MM.1S (cell line): ENCODE measurements at regions not wholly inside any gene's neighbourhood (a gene's known extent, or its start where the extent isn't known, plus 50 kb on each side); places are given as distances from the start of the nearest gene placed in this dataset.
"Not testable (repeated sequence)": the region's sequence is repeated elsewhere in the genome, so short reads cannot be mapped to it uniquely, and the experiment has no call there.

Source experiments
- DNase-seq: peaks from one replicate; pipeline ENCODE4 v3.0.0-alpha.2; 2015
- H2AFZ ChIP-seq: fragments of 300-600 bp; sonication (generic); 2 replicates; pipeline ENCODE4 v1.6.0; 2016; ENCODE audit warnings: antibody characterized with exemption, low read length
- H3F3A ChIP-seq: fragments of 300-600 bp; sonication (generic); 2 replicates; pipeline ENCODE4 v1.6.1; 2016; ENCODE audit warnings: mild to moderate bottlenecking, antibody characterized with exemption, low read length, moderate library complexity, mixed read lengths; ENCODE audit not compliant: insufficient read depth
- H3K27ac ChIP-seq: fragments of 300-600 bp; sonication (generic); 2 replicates; pipeline ENCODE4 v1.5.1; 2016; ENCODE audit warnings: mild to moderate bottlenecking, low read length
- H3K27me3 ChIP-seq: fragments of 300-600 bp; sonication (generic); replicated peaks from 2 replicates; pipeline ENCODE4 v1.6.0; 2016; ENCODE audit warnings: low read length; ENCODE audit not compliant: insufficient read depth
- H3K36me3 ChIP-seq: fragments of 300-600 bp; sonication (generic); replicated peaks from 2 replicates; pipeline ENCODE4 v1.6.1; 2016; ENCODE audit warnings: mild to moderate bottlenecking, low read length, mixed read lengths; ENCODE audit not compliant: insufficient read depth
- H3K4me1 ChIP-seq: fragments of 300-600 bp; sonication (generic); 2 replicates; pipeline ENCODE4 v1.6.1; 2016; ENCODE audit warnings: low read length, mixed read lengths
- H3K4me2 ChIP-seq: fragments of 300-600 bp; sonication (generic); 2 replicates; pipeline ENCODE4 v1.6.0; 2016; ENCODE audit warnings: low read depth, low read length
- H3K4me3 ChIP-seq: fragments of 300-600 bp; sonication (generic); 2 replicates; pipeline ENCODE4 v1.5.1; 2016; ENCODE audit warnings: low read length, mixed read lengths
- H3K79me2 ChIP-seq: fragments of 300-600 bp; sonication (generic); 2 replicates; pipeline ENCODE4 v1.6.1; 2016; ENCODE audit warnings: mixed run types, low read length, mixed read lengths
- H3K9ac ChIP-seq: fragments of 300-600 bp; sonication (generic); 2 replicates; pipeline ENCODE4 v1.6.1; 2016; ENCODE audit warnings: low read length, mixed read lengths
- H3K9me2 ChIP-seq: fragments of 300-600 bp; sonication (generic); replicated peaks from 2 replicates; pipeline ENCODE4 v1.6.1; 2016; ENCODE audit warnings: mild to moderate bottlenecking, low read length, mixed read lengths; ENCODE audit not compliant: insufficient read depth
- H3K9me3 ChIP-seq: fragments of 300-600 bp; sonication (generic); replicated peaks from 2 replicates; pipeline ENCODE4 v1.6.1; 2016; ENCODE audit warnings: mild to moderate bottlenecking, low read length, mixed read lengths; ENCODE audit not compliant: insufficient read depth
- H4K20me1 ChIP-seq: fragments of 300-600 bp; sonication (generic); 2 replicates; pipeline ENCODE4 v1.6.1; 2016; ENCODE audit warnings: mild to moderate bottlenecking, low read length, moderate library complexity, mixed read lengths; ENCODE audit not compliant: insufficient read depth
- EZH2 ChIP-seq: fragments of 300-600 bp; sonication (generic); optimal IDR thresholded peaks from 2 replicates; pipeline ENCODE3; 2017; ENCODE audit warnings: low read depth, mild to moderate bottlenecking, antibody characterized with exemption, low read length, mixed read lengths
- EZH2phosphoT487 ChIP-seq: fragments of 300-600 bp; sonication (generic); IDR thresholded peaks from 2 replicates; pipeline ENCODE4 v1.6.1; 2018; ENCODE audit warnings: antibody characterized with exemption, low read length
- TF ChIP-seq, protein P1 (sequence below): fragments of 300-600 bp; sonication (generic); IDR thresholded peaks from 2 replicates; pipeline ENCODE4 v1.5.1; 2016; ENCODE audit warnings: antibody characterized with exemption, low read length, mixed read lengths

DNA sequence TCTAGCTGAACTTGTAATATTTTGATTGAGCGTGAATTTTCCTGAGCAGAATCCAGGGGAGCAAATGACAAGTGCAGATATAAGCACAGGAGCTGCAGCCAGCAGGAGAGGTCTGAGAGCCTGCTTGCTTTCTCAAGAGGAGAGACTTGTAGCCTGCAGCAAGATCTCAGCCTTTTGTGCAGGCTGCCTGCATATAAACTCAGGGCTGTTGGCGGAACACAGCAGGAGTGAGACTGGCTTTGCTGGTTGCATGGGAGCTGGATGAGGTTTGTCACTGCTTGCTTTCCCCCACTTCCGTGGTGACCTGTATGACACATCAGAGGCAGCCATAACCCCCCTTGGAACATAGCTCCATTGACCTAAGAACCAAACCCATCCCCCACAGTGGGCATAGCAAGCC is 725.4 kb upstream of the RGS18 start:
- Histone ChIP-seq H3K9ac (no peak overlapping the region), H3K27me3 (no peaks in the 10 kb centered on the region), H4K20me1 (no peaks in the 10 kb centered on the region), H3K9me2 (no peaks in the 10 kb centered on the region), H3K4me1 (no peaks in the 10 kb centered on the region), H3K36me3 (no peaks in the 10 kb centered on the region), H3F3A (no peaks in the 10 kb centered on the region), H3K9me3 (no peaks in the 10 kb centered on the region), H2AFZ (no peak overlapping the region), H3K4me3 (no peak overlapping the region), H3K79me2 (no peaks in the 10 kb centered on the region), H3K4me2 (no peak overlapping the region), H3K27ac (no peak overlapping the region)
- no peak for TF ChIP-seq EZH2phosphoT487
- TF ChIP-seq, protein P1, sequence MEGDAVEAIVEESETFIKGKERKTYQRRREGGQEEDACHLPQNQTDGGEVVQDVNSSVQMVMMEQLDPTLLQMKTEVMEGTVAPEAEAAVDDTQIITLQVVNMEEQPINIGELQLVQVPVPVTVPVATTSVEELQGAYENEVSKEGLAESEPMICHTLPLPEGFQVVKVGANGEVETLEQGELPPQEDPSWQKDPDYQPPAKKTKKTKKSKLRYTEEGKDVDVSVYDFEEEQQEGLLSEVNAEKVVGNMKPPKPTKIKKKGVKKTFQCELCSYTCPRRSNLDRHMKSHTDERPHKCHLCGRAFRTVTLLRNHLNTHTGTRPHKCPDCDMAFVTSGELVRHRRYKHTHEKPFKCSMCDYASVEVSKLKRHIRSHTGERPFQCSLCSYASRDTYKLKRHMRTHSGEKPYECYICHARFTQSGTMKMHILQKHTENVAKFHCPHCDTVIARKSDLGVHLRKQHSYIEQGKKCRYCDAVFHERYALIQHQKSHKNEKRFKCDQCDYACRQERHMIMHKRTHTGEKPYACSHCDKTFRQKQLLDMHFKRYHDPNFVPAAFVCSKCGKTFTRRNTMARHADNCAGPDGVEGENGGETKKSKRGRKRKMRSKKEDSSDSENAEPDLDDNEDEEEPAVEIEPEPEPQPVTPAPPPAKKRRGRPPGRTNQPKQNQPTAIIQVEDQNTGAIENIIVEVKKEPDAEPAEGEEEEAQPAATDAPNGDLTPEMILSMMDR, result no peak
- no peak for DNase-seq

DNA sequence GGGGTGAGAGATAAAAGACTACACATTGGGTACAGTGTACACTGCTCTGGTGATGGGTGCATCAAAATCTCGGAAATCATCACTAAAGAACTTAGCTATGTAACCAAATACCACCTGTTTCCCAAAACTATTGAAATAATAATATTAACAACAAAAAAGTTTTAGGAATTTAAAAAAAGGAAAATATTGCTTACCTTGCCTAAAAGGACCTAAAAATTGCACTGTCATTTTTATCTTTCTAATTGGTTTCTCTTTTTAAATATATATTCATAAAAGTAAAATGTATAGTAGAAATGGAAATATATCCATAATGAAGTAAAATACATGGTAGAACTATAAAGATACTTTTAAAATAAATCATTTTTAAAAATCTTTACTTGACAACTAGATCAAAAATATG is 719.3 kb upstream of the RGS18 start:
- no peaks in the 10 kb centered on the region for H4K20me1 ChIP-seq
- no peaks in the 10 kb centered on the region for H3K79me2 ChIP-seq
- no peaks in the 10 kb centered on the region for H3K27me3 ChIP-seq
- H3K9ac ChIP-seq, result no peak overlapping the region
- no peaks in the 10 kb centered on the region for H3K9me2 ChIP-seq
- H3K27ac ChIP-seq, result no peak overlapping the region
- no peak overlapping the region for H3K4me2 ChIP-seq
- DNase-seq, result no peak
- H2AFZ ChIP-seq, result no peak overlapping the region
- H3K4me1 ChIP-seq, result no peaks in the 10 kb centered on the region
- no peak overlapping the region for H3K4me3 ChIP-seq
- no peak for TF ChIP-seq EZH2
- no peak for TF ChIP-seq EZH2phosphoT487
- TF ChIP-seq, protein P1, result no peak
- no peaks in the 10 kb centered on the region for H3K36me3 ChIP-seq
- H3F3A ChIP-seq, result no peaks in the 10 kb centered on the region
- no peaks in the 10 kb centered on the region for H3K9me3 ChIP-seq

DNA sequence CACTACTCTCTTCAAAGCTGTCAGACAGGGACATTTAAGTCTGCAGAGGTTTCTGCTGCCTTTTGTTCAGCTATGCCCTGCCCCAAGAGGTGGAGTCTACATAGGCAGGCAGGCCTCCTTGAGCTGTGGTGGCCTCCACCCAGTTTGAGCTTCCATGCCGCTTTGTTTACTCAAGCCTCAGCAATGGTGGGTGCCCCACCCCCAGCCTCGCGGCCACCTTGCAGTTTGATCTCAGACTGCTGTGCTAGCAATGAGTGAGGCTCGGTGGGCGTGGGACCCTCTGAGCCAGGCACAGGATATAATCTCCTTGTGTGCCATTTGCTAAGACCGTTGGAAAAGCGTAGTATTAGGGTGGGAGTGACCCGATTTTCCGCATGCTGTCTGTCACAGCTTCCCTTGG is 710.0 kb upstream of the RGS18 start:
- not testable (repeated sequence) for H3K4me1 ChIP-seq, H3K9me3 ChIP-seq, DNase-seq, H3K27ac ChIP-seq, H3K4me2 ChIP-seq, H4K20me1 ChIP-seq, H3K36me3 ChIP-seq, H3K79me2 ChIP-seq, H3F3A ChIP-seq, H3K27me3 ChIP-seq, H3K9ac ChIP-seq, H3K9me2 ChIP-seq, H2AFZ ChIP-seq, H3K4me3 ChIP-seq

DNA sequence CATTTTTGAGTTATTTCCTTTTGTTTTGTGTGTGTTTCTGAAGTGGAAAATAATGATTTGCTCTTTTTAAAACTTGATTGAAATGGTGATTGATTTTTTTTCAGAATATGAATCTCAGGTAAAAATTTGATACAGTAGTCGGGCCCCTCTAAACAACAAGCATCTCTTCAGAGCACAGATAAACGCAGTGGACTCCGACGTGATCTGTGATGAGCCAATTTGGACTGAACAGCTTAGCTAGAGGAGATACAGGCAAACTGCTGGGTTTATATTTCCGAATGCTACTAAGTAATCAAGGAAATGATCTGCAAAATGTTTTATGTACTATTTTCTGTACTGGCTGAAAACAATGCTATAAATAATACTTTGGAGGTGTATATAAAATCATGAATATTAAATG is 705.7 kb upstream of the RGS18 start:
- Histone ChIP-seq H4K20me1 (no peaks in the 10 kb centered on the region), H3K9me2 (no peaks in the 10 kb centered on the region)
- TF ChIP-seq EZH2phosphoT487, result no peak
- no peak for TF ChIP-seq EZH2
- TF ChIP-seq, protein P1, result no peak

More for the DNA sequence above, 705.7 kb upstream of the RGS18 start:
- Histone ChIP-seq H3K9ac (no peak overlapping the region), H3K27ac (no peak overlapping the region), H3K79me2 (no peaks in the 10 kb centered on the region), H3K4me3 (no peak overlapping the region), H3K4me1 (no peaks in the 10 kb centered on the region), H3K27me3 (no peaks in the 10 kb centered on the region), H3K36me3 (no peaks in the 10 kb centered on the region), H3K4me2 (no peak overlapping the region), H3F3A (no peaks in the 10 kb centered on the region), H2AFZ (no peak overlapping the region), H3K9me3 (no peaks in the 10 kb centered on the region; the same call in 1 of the 2 replicates)
- no peak for DNase-seq
